Endothelial cell of umbilical vein (primary cell): ENCODE measurements at regions not wholly inside any gene's neighbourhood (a gene's known extent, or its start where the extent isn't known, plus 50 kb on each side); places are given as distances from the start of the nearest gene placed in this dataset.

Source experiments
- BruUV-seq: library from RNA; stranded (reverse); fragments of 400-500 nt; replicated peaks from 2 replicates; lab custom pipeline; 2021; lab: Mats Ljungman, UMichigan
- CTCF ChIA-PET: fragments of 300-600, 350-600 bp; sonication (Branson Sonifier 250); formaldehyde crosslinking; loops from one replicate; lab custom pipeline; 2021; ENCODE audit warnings: antibody characterized with exemption, inconsistent platforms; lab: Charles Lee
- POLR2A ChIA-PET: fragments of 300-600, 350-600 bp; sonication (Branson Sonifier 250); formaldehyde crosslinking; loops from one replicate; lab custom pipeline; 2021; ENCODE audit warnings: antibody characterized with exemption, inconsistent platforms; lab: Charles Lee
- DNase-seq: peaks from one replicate; pipeline ENCODE4 v3.0.0-alpha.2; 2011; ENCODE audit warnings: low read depth, low spot score
- FAIRE-seq: peaks from 2 replicates; lab custom pipeline; 2011; peaks lifted over from hg19 to GRCh38; lab: Jason Lieb, UNC
- H2AFZ ChIP-seq: 2 replicates; pipeline ENCODE4 v1.6.0; 2012; ENCODE audit warnings: low read depth, low read length, control low read depth, inconsistent platforms
- H3K27ac ChIP-seq: 2 replicates; pipeline ENCODE4 v1.5.1; 2011; ENCODE audit warnings: low read depth, mild to moderate bottlenecking, control low read depth, low read length, moderate library complexity; ENCODE audit not compliant: insufficient read depth
- H3K27me3 ChIP-seq, 2 experiments: 2 replicates each; pipeline versions ENCODE4 v1.6.0 to v1.6.1; 2011; ENCODE audit warnings: low read length in 2 of 2, mixed read lengths in 1 of 2; ENCODE audit not compliant: control insufficient read depth in 2 of 2, insufficient read depth in 2 of 2
- H3K36me3 ChIP-seq, 2 experiments: 2 replicates in 1 of 2; 3 replicates in 1 of 2; pipeline ENCODE4 v1.5.1; 2011; ENCODE audit warnings: low read length in 2 of 2, mild to moderate bottlenecking in 1 of 2, moderate library complexity in 1 of 2; ENCODE audit not compliant: control insufficient read depth in 2 of 2, insufficient read depth in 2 of 2; ENCODE audit errors: extremely low read depth in 1 of 2
- H3K4me1 ChIP-seq: 3 replicates; pipeline ENCODE4 v1.5.1; 2011; ENCODE audit warnings: mild to moderate bottlenecking, low read length; ENCODE audit not compliant: control insufficient read depth, insufficient read depth; ENCODE audit errors: extremely low read depth
- H3K4me2 ChIP-seq: 2 replicates; pipeline ENCODE4 v1.6.1; 2011; ENCODE audit warnings: low read length, control low read depth, mixed read lengths; ENCODE audit not compliant: insufficient read depth
- H3K4me3 ChIP-seq, 3 experiments: fragments of 200-600 bp in 1 of 3; sonication (generic), shearing (Covaris generic) in 1 of 3; replicated peaks in 1 of 3; 2 replicates each; pipeline ENCODE4 v1.5.1; 2011 to 2016; ENCODE audit warnings: control low read depth in 3 of 3, low read length in 3 of 3, mild to moderate bottlenecking in 2 of 3, inconsistent platforms in 1 of 3, low read depth in 1 of 3, moderate library complexity in 1 of 3; ENCODE audit not compliant: insufficient read depth in 1 of 3
- H3K79me2 ChIP-seq: 2 replicates; pipeline ENCODE4 v1.6.0; 2012; ENCODE audit warnings: low read length, inconsistent platforms; ENCODE audit not compliant: control insufficient read depth, insufficient read depth
- H3K9ac ChIP-seq: replicated peaks from 2 replicates; pipeline ENCODE3; 2011; ENCODE audit warnings: low read length, control low read depth; ENCODE audit not compliant: insufficient read depth; ENCODE audit errors: extremely low read depth
- H3K9me1 ChIP-seq: replicated peaks from 3 replicates; pipeline ENCODE4 v1.6.0; 2011; ENCODE audit warnings: mild to moderate bottlenecking, low read length; ENCODE audit not compliant: control insufficient read depth, insufficient read depth; ENCODE audit errors: extremely low read depth
- H3K9me3 ChIP-seq: replicated peaks from 2 replicates; pipeline ENCODE4 v1.5.1; 2012; ENCODE audit warnings: low read length, inconsistent platforms; ENCODE audit not compliant: control insufficient read depth, insufficient read depth
- H4K20me1 ChIP-seq: replicated peaks from 2 replicates; pipeline ENCODE3; 2011; ENCODE audit warnings: mild to moderate bottlenecking, low read length; ENCODE audit not compliant: control insufficient read depth, insufficient read depth; ENCODE audit errors: extremely low read depth
- EZH2 ChIP-seq: IDR thresholded peaks from 2 replicates; pipeline ENCODE4 v1.6.1; 2012; ENCODE audit warnings: borderline replicate concordance, low read depth, mild to moderate bottlenecking, moderate library complexity, low read length, inconsistent platforms; ENCODE audit not compliant: severe bottlenecking
- GATA2 ChIP-seq: IDR thresholded peaks from 2 replicates; pipeline ENCODE4 v1.7.0; 2011; ENCODE audit warnings: low read depth, mild to moderate bottlenecking, moderate library complexity, mixed read lengths, low read length; ENCODE audit not compliant: insufficient read length, insufficient read depth
- JUN ChIP-seq: IDR thresholded peaks from 2 replicates; pipeline ENCODE4 v1.6.1; 2011; ENCODE audit warnings: borderline replicate concordance, low read depth; ENCODE audit not compliant: insufficient read length, insufficient read depth
- MYC ChIP-seq: IDR thresholded peaks from one replicate; pipeline ENCODE4 v1.6.1; 2011; ENCODE audit warnings: mild to moderate bottlenecking, low read depth, low read length
- POLR2AphosphoS5 ChIP-seq: IDR thresholded peaks from 2 replicates; pipeline ENCODE4 v1.6.1; 2012; ENCODE audit warnings: low read depth, mild to moderate bottlenecking, control low read depth, low read length, moderate library complexity; ENCODE audit not compliant: insufficient read depth
- dilution Hi-C: fragments of 300-500 bp; cut with MboI; formaldehyde crosslinking; loops from one replicate; pipeline ENCODE4 v1.15.0; 2019; ENCODE audit warnings: low sequenced_read_pairs; ENCODE audit not compliant: extremely low pct_ligation_motif_present
- intact Hi-C: fragments of 100-400 bp; cut with micrococcal nuclease; formaldehyde crosslinking; loops from one replicate; pipeline ENCODE4 v1.10.0; 2022
- TF ChIP-seq, protein P1 (sequence below): IDR thresholded peaks from 2 replicates; pipeline ENCODE4 v1.6.1; 2011; ENCODE audit not compliant: insufficient read depth, insufficient read length
- TF ChIP-seq, protein P2 (sequence below), 2 donors: IDR thresholded peaks; 1 replicate in 1 of 2; 2 replicates in 1 of 2; pipeline ENCODE4 v1.5.1; 2011; ENCODE audit warnings: low read length in 2 of 2, mild to moderate bottlenecking in 2 of 2, moderate library complexity in 2 of 2, control low read depth in 1 of 2, inconsistent platforms in 1 of 2, low read depth in 1 of 2; ENCODE audit not compliant: insufficient read depth in 1 of 2; ENCODE audit errors: extremely low read depth in 1 of 2

DNA sequence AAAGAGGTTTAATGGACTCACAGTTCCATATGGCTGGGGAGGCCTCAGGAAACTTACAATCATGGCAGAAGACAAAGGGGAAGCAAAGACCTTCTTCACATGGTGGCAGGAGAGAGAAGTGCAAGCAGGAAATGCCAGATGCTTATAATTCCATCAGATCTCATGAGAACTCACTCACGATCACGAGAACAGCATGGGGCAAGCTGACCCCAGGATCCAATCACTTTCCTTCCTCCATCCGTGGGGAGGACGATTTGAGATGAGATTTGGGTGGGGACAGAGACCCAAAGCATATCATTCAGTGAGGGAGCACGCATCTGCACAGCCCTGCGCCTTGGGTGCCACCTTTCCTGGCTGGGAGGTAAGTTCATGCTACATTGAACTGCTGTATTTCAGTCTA is 234.1 kb upstream of the ATP10A start:
- Histone ChIP-seq H3K36me3 (no peaks in the 10 kb centered on the region), H3K27me3 (no peaks in the 10 kb centered on the region), H3K4me2 (no peak overlapping the region), H3K79me2 (no peaks in the 10 kb centered on the region), H3K9me3 (peaks cover 3% of the 10 kb centered on the region), H3K9me1 (no peaks in the 10 kb centered on the region), H4K20me1 (no peaks in the 10 kb centered on the region), H3K9ac (no peak overlapping the region), H3K4me3 (no peak overlapping the region), H3K4me1 (no peaks in the 10 kb centered on the region), H2AFZ (no peak overlapping the region), H3K27ac (no peak overlapping the region)
- intact Hi-C loops: no loop called here
- no peak for DNase-seq
- no peak for FAIRE-seq
- no TSS peak for BruUV-seq
- TF ChIP-seq, protein P1, sequence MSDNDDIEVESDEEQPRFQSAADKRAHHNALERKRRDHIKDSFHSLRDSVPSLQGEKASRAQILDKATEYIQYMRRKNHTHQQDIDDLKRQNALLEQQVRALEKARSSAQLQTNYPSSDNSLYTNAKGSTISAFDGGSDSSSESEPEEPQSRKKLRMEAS: no peak
- ChIA-PET CTCF (no interaction called here), POLR2A (no interaction called here)
- dilution Hi-C loops: no loop called here

- intact Hi-C loops (no loop called here), dilution Hi-C loops (no loop called here)
- no peaks in the 10 kb centered on the region for H3K79me2 ChIP-seq
- H3K27ac ChIP-seq: no peak overlapping the region
- TF ChIP-seq MYC (no peak), POLR2AphosphoS5 (no peak), GATA2 (no peak), JUN (no peak), EZH2 (no peak)
- TF ChIP-seq, protein P2, sequence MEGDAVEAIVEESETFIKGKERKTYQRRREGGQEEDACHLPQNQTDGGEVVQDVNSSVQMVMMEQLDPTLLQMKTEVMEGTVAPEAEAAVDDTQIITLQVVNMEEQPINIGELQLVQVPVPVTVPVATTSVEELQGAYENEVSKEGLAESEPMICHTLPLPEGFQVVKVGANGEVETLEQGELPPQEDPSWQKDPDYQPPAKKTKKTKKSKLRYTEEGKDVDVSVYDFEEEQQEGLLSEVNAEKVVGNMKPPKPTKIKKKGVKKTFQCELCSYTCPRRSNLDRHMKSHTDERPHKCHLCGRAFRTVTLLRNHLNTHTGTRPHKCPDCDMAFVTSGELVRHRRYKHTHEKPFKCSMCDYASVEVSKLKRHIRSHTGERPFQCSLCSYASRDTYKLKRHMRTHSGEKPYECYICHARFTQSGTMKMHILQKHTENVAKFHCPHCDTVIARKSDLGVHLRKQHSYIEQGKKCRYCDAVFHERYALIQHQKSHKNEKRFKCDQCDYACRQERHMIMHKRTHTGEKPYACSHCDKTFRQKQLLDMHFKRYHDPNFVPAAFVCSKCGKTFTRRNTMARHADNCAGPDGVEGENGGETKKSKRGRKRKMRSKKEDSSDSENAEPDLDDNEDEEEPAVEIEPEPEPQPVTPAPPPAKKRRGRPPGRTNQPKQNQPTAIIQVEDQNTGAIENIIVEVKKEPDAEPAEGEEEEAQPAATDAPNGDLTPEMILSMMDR (IDR thresholded peaks at IDR 0.05; ENCODE audit: extremely low read depth in 1 of 2, insufficient read depth in 1 of 2, low read depth in 1 of 2, low read length in 2 of 2): no peak
- TF ChIP-seq, protein P1: no peak
- peaks cover 3% of the 10 kb centered on the region for H3K9me3 ChIP-seq
- H4K20me1 ChIP-seq: no peaks in the 10 kb centered on the region
- H3K9ac ChIP-seq: no peak overlapping the region
- no peaks in the 10 kb centered on the region for H3K36me3 ChIP-seq
- BruUV-seq: no TSS peak
- DNase-seq (no peak), FAIRE-seq (no peak)
- H3K4me1 ChIP-seq: no peaks in the 10 kb centered on the region
- no peaks in the 10 kb centered on the region for H3K27me3 ChIP-seq
- no peak overlapping the region for H2AFZ ChIP-seq
- no peak overlapping the region for H3K4me3 ChIP-seq
- CTCF ChIA-PET: no interaction called here
- H3K9me1 ChIP-seq: no peaks in the 10 kb centered on the region
- no peak overlapping the region for H3K4me2 ChIP-seq
- POLR2A ChIA-PET: no interaction called here
These were observed 233.5 kb upstream of the ATP10A start for GRCh38 chr15:26096581-26096980.
